IPS DF 6.9 (cell line): ENCODE measurements at regions not wholly inside any gene's neighbourhood (a gene's known extent, or its start where the extent isn't known, plus 50 kb on each side); places are given as distances from the start of the nearest gene placed in this dataset.

Source experiments
- DNase-seq: peaks from one replicate; pipeline ENCODE4 v3.0.0-alpha.2; 2013; ENCODE audit warnings: low read depth, low spot score
- H3K27ac ChIP-seq: one replicate; pipeline ENCODE4 v1.5.1; 2013; ENCODE audit warnings: low read length, control low read depth
- H3K27me3 ChIP-seq: 2 replicates; pipeline ENCODE4 v1.6.1; 2013; ENCODE audit warnings: mild to moderate bottlenecking, low read length; ENCODE audit not compliant: control insufficient read depth, insufficient read depth
- H3K36me3 ChIP-seq: 2 replicates; pipeline ENCODE4 v1.6.1; 2013; ENCODE audit warnings: low read length; ENCODE audit not compliant: control insufficient read depth, insufficient read depth
- H3K4me1 ChIP-seq: 2 replicates; pipeline ENCODE4 v1.6.1; 2013; ENCODE audit warnings: low read length; ENCODE audit not compliant: control insufficient read depth, insufficient read depth
- H3K4me3 ChIP-seq: 2 replicates; pipeline ENCODE4 v1.5.1; 2013; ENCODE audit warnings: mild to moderate bottlenecking, low read length
- H3K9me3 ChIP-seq: 2 replicates; pipeline ENCODE4 v1.6.1; 2013; ENCODE audit warnings: low read length, inconsistent platforms; ENCODE audit not compliant: control insufficient read depth, insufficient read depth
- WGBS: extraction: QIAGEN DNeasy Blood & Tissue Kit; methylation state at CpG from one replicate; pipeline ENCODE4 v1.1.7; 2013; ENCODE audit warnings: mixed read lengths, missing lambda C conversion rate; ENCODE audit not compliant: insufficient read length, insufficient coverage; 5-methylcytosine and 5-hydroxymethylcytosine counted together

DNA sequence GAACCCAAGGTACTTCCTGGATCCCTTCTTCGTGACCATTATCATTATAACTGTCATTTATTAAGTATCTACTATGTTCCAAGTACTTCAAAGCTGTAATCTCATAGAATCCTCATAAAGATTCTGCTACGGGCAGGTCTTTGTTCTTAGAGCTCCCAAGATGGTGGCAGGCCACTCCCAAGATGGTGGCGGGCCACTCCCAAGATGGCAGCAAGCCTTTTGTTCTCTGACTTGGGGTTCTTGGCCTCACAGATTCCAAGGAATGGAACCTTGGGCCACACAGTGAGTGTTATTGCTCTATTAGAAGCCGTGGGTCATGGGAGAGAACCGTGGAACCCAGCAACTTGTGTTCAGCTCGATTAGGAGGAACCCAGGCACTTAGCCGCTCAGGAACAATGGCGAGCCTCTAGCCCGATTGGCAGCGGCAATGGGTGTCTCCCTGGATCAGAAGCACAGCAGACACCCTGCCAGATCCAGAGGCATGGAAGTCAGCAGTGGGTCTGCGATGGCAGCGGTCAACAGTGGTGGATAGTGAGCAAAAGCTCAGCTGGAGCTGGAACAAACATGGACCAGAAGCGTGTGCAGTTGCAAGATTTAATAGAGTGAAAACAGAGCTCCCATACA, 193.7 kb upstream of the BTG1 start:
- no peak overlapping the region for H3K4me3 ChIP-seq
- DNase-seq: no peak
- H3K4me1 ChIP-seq: no peaks in the 10 kb centered on the region
- H3K36me3 ChIP-seq: no peaks in the 10 kb centered on the region
- WGBS: no CpG with 5 or more reads among the region's 13 CpGs
- H3K9me3 ChIP-seq: no peaks in the 10 kb centered on the region
- no peaks in the 10 kb centered on the region for H3K27me3 ChIP-seq
- H3K27ac ChIP-seq: no peak overlapping the region

DNA sequence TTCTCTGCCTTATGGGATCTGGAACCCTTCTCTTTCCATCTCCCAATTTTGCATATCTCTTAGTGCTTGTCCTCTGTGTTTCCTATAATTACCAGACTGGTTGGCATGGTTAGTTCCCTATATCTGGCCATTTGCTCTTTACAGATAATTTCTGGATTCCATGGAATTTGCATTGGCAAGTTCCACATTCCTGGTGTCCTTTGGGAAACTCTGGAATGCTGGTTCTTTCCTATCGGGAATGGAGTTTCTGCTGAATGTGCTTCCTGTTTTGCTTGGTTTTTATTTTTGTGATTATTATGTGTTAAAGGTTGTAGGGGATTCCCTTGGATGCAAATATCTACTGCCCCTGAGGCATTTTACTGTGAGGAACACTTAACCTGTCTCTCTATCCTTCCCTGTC, 193.0 kb upstream of the BTG1 start:
- DNase-seq: no peak
- H3K4me3 ChIP-seq: no peak overlapping the region
- H3K4me1 ChIP-seq: no peaks in the 10 kb centered on the region
- no peaks in the 10 kb centered on the region for H3K36me3 ChIP-seq
- no peaks in the 10 kb centered on the region for H3K27me3 ChIP-seq
- H3K27ac ChIP-seq: no peak overlapping the region
- H3K9me3 ChIP-seq: no peaks in the 10 kb centered on the region
- no CpG with 5 or more reads among the region's 1 CpG for WGBS

DNA sequence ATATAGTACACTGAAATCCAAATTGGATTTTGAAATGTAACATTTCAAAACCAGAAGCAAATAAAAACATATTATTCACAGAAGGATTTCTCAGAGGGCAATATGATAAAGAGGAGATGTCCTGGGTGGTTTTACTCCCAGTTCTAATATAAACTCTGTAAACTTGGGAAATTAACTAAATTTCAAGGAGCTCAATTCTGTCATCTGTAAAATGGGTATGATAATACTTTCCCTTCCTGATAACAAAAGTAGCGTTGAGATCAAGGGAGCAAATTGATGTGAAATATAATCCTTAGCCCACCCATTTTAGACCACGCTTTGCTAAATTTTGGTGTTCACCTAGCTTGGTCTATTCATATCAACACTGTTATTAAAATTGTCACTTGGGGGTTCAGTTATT, 192.5 kb upstream of the BTG1 start:
- H3K9me3 ChIP-seq: no peaks in the 10 kb centered on the region
- H3K27ac ChIP-seq: no peak overlapping the region
- WGBS: no CpG with 5 or more reads among the region's 2 CpGs
- no peaks in the 10 kb centered on the region for H3K36me3 ChIP-seq
- no peak overlapping the region for H3K4me3 ChIP-seq
- DNase-seq: no peak
- no peaks in the 10 kb centered on the region for H3K27me3 ChIP-seq
- no peaks in the 10 kb centered on the region for H3K4me1 ChIP-seq

DNA sequence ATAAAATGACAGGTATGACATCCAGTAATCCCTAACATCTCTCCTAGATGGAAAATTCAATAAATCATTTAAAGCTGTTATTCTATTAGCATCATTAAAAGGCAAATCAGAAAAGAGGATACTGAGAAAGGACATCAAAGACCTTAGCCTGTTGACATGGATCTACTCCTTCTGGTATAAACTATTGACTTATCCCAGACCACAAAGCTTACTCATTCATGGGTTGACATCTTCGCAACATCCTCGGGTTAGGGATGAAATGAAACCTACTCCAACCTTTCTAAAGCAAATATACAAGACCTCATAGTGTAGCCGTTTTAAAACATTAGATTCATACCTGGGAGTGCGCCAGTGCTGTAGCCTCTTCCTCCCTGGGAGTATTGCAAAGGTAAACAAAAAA, 191.5 kb upstream of the BTG1 start:
- Histone ChIP-seq H3K36me3 (no peaks in the 10 kb centered on the region), H3K4me1 (no peaks in the 10 kb centered on the region), H3K27ac (no peak overlapping the region), H3K9me3 (no peaks in the 10 kb centered on the region), H3K27me3 (no peaks in the 10 kb centered on the region), H3K4me3 (no peak overlapping the region)
- no CpG with 5 or more reads among the region's 4 CpGs for WGBS
- no peak for DNase-seq

DNA sequence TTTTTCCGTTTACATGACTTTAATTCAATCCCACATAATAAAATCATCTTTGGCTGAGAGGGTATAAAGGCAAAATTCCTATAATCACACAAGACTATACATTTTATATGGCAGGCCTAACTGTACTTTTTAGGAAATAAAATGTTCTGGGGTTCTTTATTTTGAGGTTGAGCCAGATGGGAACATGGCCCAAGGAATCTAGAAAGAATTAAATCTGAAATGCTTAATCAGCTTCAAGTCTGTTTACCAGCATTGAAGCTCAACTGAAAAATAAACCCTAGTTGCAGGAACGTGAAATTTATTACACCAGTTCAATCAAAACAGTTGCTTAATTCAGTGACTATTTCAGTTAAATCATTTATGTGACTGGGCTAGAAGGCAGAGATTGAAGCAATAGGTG, 191.0 kb upstream of the BTG1 start:
- Histone ChIP-seq H3K4me1 (no peaks in the 10 kb centered on the region), H3K27ac (no peak overlapping the region), H3K4me3 (no peak overlapping the region), H3K9me3 (no peaks in the 10 kb centered on the region), H3K36me3 (no peaks in the 10 kb centered on the region), H3K27me3 (no peaks in the 10 kb centered on the region)
- no peak for DNase-seq
- WGBS: no CpG with 5 or more reads among the region's 2 CpGs

DNA sequence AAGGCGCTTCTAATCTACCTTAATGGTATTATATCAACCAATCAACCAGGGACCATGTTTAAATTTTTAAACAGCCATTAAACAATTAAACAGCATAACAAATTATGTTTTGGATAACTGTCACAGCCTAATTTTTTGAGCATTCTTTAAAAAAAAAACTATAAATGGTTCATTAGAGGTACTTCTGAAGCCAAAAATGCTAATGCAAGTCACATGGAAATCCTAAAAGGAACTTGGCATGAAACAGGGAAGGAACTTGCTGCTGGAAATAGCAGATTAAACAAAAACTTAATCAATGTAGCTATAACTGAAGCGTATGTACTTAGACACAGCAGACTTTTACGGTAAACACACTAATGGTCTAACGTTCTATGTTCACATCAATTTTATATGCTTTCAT, 190.2 kb upstream of the BTG1 start:
- Histone ChIP-seq H3K27ac (no peak overlapping the region), H3K9me3 (no peaks in the 10 kb centered on the region), H3K27me3 (no peaks in the 10 kb centered on the region), H3K4me3 (no peak overlapping the region), H3K4me1 (no peaks in the 10 kb centered on the region), H3K36me3 (no peaks in the 10 kb centered on the region)
- no peak for DNase-seq
- no CpG with 5 or more reads among the region's 4 CpGs for WGBS

GRCh38 chr12:92334552-92334951, 188.9 kb upstream of the BTG1 start:
- no CpG with 5 or more reads among the region's 4 CpGs for WGBS
- Histone ChIP-seq H3K4me3 (no peak overlapping the region), H3K4me1 (no peaks in the 10 kb centered on the region)

DNA sequence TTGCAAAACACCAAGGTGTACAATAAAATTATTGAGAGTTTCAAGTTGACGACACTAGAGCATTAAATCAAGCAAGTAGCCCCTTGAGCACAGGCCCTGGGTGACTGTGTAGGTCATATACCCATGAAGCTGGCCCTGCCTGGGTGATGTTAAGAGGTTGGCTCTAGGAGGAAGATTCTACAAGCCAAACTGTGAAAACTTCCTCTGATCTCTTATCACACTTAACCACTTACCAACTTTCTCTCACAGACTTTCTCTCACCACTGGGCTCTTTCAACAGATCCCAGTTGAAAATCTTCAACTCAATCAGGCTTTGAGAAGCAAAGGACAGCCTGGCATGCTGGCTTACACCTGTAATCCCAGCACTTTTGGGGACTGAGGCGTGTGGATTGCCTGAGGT, 186.9 kb upstream of the BTG1 start:
- Histone ChIP-seq H3K36me3 (no peaks in the 10 kb centered on the region), H3K27ac (no peak overlapping the region)
- WGBS: no CpG with 5 or more reads among the region's 2 CpGs

More at GRCh38 chr12:92334552-92334951, 188.9 kb upstream of the BTG1 start:
- H3K36me3 ChIP-seq: no peaks in the 10 kb centered on the region
- H3K9me3 ChIP-seq: no peaks in the 10 kb centered on the region
- H3K27ac ChIP-seq: no peak overlapping the region
- no peak for DNase-seq
- no peaks in the 10 kb centered on the region for H3K27me3 ChIP-seq

GRCh38 chr12:92331383-92331782, 185.7 kb upstream of the BTG1 start:
- no peak for DNase-seq
- no CpG with 5 or more reads among the region's 3 CpGs for WGBS
- H3K27ac ChIP-seq: no peak overlapping the region

More for the DNA sequence above, 186.9 kb upstream of the BTG1 start:
- no peak overlapping the region for H3K4me3 ChIP-seq
- DNase-seq: no peak
- no peaks in the 10 kb centered on the region for H3K9me3 ChIP-seq
- H3K4me1 ChIP-seq: no peaks in the 10 kb centered on the region
- no peaks in the 10 kb centered on the region for H3K27me3 ChIP-seq

DNA sequence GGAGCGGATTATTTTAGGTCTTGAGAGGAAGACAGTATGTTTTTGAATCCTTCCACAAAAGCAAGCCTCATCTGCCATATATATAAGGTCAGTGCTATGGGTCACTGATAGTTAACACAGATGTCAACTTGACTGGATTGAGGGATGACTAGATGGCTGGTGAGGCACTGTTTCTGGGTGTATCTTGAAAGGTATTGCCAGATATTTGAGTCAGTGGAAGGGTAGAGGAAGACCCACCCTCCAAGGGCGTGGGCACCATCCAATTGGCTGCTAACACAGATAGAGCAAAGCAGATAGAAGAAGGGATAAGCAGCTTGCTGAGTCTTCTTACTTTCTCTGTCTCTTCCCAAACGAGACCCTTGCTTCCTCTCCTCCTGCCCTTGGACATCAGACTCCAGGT, 185.0 kb upstream of the BTG1 start:
- Histone ChIP-seq H3K9me3 (no peaks in the 10 kb centered on the region), H3K4me3 (no peak overlapping the region), H3K36me3 (no peaks in the 10 kb centered on the region), H3K4me1 (no peaks in the 10 kb centered on the region), H3K27ac (no peak overlapping the region), H3K27me3 (no peaks in the 10 kb centered on the region)
- no CpG with 5 or more reads among the region's 3 CpGs for WGBS
- DNase-seq: no peak

More at GRCh38 chr12:92331383-92331782, 185.7 kb upstream of the BTG1 start:
- H3K36me3 ChIP-seq: no peaks in the 10 kb centered on the region
- H3K27me3 ChIP-seq: no peaks in the 10 kb centered on the region
- no peaks in the 10 kb centered on the region for H3K4me1 ChIP-seq
- no peaks in the 10 kb centered on the region for H3K9me3 ChIP-seq
- no peak overlapping the region for H3K4me3 ChIP-seq

DNA sequence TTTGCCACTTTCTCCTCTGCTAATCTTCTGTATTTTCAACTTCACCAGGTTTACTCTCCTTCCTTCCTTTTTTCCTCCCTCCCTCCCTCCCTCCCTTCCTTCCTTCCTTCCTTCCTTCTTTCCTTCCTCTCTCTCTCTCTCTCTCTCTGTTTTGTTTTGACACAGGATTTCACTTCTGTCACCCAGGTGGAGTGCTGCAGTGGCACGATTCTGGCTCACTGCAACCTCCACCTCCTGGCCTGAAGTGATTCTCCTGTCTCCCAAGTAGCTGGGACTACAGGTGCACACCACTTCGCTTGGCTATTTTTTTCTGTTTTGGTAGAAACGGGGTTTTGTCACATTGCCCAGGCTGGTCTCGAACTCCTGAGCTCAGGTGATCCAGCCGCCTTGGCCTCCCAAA, 181.2 kb upstream of the BTG1 start:
- Histone ChIP-seq H3K27ac (no peak overlapping the region), H3K4me3 (no peak overlapping the region), H3K9me3 (no peaks in the 10 kb centered on the region), H3K36me3 (no peaks in the 10 kb centered on the region), H3K4me1 (no peaks in the 10 kb centered on the region), H3K27me3 (no peaks in the 10 kb centered on the region)
- DNase-seq: no peak
- no CpG with 5 or more reads among the region's 5 CpGs for WGBS
